ENCODE measurements at regions not wholly inside any gene's neighbourhood (a gene's known extent, or its start where the extent isn't known, plus 50 kb on each side); places are given as distances from the start of the nearest gene placed in this dataset.

GRCh38 chr1:57798543-57798942 lies 374.7 kb upstream of the DAB1 start:
- no peak for TF ChIP-seq CTCF (IDR thresholded peaks at IDR 0.05; ENCODE audit: insufficient read depth, low read length, poor library complexity, severe bottlenecking)
- TF ChIP-seq EZH2phosphoT487 (conservative IDR thresholded peaks at IDR 0.05; ENCODE audit: low read length): no peak
